Osteocyte (in vitro differentiated cells): ENCODE measurements at regions not wholly inside any gene's neighbourhood (a gene's known extent, or its start where the extent isn't known, plus 50 kb on each side); places are given as distances from the start of the nearest gene placed in this dataset.

ENCODE experiments used
- DNase-seq: peaks from one replicate; pipeline ENCODE4 v3.0.0; 2021; ENCODE audit warnings: mixed read lengths; ENCODE audit not compliant: unreplicated experiment; ENCODE audit errors: extremely low spot score
- H3K27ac Mint-ChIP-seq: one replicate; pipeline ENCODE4 v1.8.0; 2021; ENCODE audit warnings: mild to moderate bottlenecking, mixed read lengths; ENCODE audit not compliant: unreplicated experiment
- H3K27me3 Mint-ChIP-seq: one replicate; pipeline ENCODE4 v1.8.0; 2021; ENCODE audit warnings: mixed read lengths; ENCODE audit not compliant: unreplicated experiment
- H3K36me3 Mint-ChIP-seq: one replicate; pipeline ENCODE4 v1.8.0; 2021; ENCODE audit warnings: mixed read lengths; ENCODE audit not compliant: unreplicated experiment
- H3K4me1 Mint-ChIP-seq: one replicate; pipeline ENCODE4 v1.8.0; 2021; ENCODE audit warnings: mixed read lengths; ENCODE audit not compliant: unreplicated experiment
- H3K4me3 Mint-ChIP-seq: one replicate; pipeline ENCODE4 v1.8.0; 2021; ENCODE audit warnings: mild to moderate bottlenecking, moderate library complexity, mixed read lengths; ENCODE audit not compliant: unreplicated experiment
- H3K9me3 Mint-ChIP-seq: one replicate; pipeline ENCODE4 v1.8.0; 2021; ENCODE audit warnings: mixed read lengths; ENCODE audit not compliant: unreplicated experiment
- TF ChIP-seq, protein P1 (sequence below): fragments of 200-600 bp; sonication (generic); IDR thresholded peaks from 2 replicates; pipeline ENCODE4 v1.5.0; 2021; ENCODE audit warnings: antibody characterized with exemption, mild to moderate bottlenecking, moderate library complexity

DNA sequence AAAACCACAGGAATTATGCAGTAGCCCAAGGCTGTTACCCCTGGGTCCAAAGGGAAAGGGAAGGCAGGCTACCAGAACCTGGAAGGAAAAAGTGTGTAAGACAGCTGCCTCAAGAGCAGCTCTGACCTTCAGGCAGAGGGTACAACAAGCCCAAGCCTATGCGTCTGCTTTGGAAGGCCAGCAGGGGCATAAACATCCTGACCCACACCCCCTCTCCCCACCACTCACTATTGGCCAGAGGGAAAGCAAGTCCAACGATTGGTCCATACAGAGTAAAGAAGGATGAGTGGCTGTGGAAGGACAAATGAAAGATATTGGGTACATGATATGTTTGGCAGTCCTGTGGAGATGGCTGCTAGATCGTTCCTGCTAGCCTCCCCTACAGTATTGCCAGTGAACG is 227.6 kb upstream of the HNRNPA3 start:
- peaks cover 14% of the 10 kb centered on the region for H3K27me3 Mint-ChIP-seq
- no peak overlapping the region for H3K27ac Mint-ChIP-seq
- no peaks in the 10 kb centered on the region for H3K36me3 Mint-ChIP-seq
- no peaks in the 10 kb centered on the region for H3K9me3 Mint-ChIP-seq
- TF ChIP-seq, protein P1, sequence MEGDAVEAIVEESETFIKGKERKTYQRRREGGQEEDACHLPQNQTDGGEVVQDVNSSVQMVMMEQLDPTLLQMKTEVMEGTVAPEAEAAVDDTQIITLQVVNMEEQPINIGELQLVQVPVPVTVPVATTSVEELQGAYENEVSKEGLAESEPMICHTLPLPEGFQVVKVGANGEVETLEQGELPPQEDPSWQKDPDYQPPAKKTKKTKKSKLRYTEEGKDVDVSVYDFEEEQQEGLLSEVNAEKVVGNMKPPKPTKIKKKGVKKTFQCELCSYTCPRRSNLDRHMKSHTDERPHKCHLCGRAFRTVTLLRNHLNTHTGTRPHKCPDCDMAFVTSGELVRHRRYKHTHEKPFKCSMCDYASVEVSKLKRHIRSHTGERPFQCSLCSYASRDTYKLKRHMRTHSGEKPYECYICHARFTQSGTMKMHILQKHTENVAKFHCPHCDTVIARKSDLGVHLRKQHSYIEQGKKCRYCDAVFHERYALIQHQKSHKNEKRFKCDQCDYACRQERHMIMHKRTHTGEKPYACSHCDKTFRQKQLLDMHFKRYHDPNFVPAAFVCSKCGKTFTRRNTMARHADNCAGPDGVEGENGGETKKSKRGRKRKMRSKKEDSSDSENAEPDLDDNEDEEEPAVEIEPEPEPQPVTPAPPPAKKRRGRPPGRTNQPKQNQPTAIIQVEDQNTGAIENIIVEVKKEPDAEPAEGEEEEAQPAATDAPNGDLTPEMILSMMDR, result no peak
- no peak overlapping the region for H3K4me3 Mint-ChIP-seq
- DNase-seq, result no peak
- H3K4me1 Mint-ChIP-seq, result no peaks in the 10 kb centered on the region

GRCh38 chr2:176985871-176986270 is 226.7 kb upstream of the HNRNPA3 start:
- Mint-ChIP-seq H3K9me3 (no peaks in the 10 kb centered on the region), H3K27me3 (peaks cover 11% of the 10 kb centered on the region), H3K4me3 (no peak overlapping the region), H3K4me1 (no peaks in the 10 kb centered on the region), H3K36me3 (no peaks in the 10 kb centered on the region), H3K27ac (no peak overlapping the region)
- no peak for DNase-seq
- TF ChIP-seq, protein P1, result no peak

DNA sequence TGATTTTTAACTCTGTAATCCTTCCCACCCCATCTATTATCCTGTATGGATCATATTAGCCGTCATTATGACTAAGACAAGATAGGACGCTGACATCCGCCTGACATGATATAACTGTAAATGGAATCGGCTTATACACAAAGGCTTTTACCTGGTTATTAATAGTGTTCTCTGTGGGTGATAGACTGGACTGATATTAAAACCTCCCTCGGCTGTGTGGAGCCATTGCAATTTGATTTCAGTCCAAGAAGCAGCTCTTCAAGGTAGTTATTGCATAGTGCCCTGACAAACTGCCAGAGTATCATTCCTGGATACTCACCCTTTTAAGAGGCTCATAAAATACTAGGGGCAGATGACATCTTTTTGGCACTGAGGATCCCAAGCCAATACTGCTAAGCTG is 226.1 kb upstream of the HNRNPA3 start:
- H3K4me3 Mint-ChIP-seq, result no peak overlapping the region
- DNase-seq, result no peak
- H3K27ac Mint-ChIP-seq, result no peak overlapping the region
- no peaks in the 10 kb centered on the region for H3K9me3 Mint-ChIP-seq
- TF ChIP-seq, protein P1, result no peak
- H3K4me1 Mint-ChIP-seq, result no peaks in the 10 kb centered on the region
- no peaks in the 10 kb centered on the region for H3K36me3 Mint-ChIP-seq
- H3K27me3 Mint-ChIP-seq, result peaks cover 9% of the 10 kb centered on the region

DNA sequence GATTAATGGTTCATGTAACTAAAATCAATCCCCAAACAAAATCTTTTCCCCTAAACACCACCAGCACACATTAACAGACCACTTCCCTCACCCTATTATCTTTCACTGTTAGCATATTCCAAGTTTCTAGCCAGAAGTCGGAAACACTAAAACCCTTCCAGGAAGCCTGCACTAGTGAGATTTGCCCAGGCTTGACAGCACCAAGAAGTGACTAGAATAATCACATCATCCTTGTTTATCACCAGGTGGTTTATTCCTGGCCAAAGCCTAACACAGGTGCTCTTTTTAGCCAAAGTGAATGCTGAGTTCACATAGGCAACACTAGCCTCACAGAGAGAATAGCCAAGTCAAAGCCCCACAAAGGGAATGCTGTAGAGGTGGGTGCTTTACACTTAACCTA is 221.2 kb upstream of the HNRNPA3 start:
- TF ChIP-seq, protein P1, result no peak
- Mint-ChIP-seq H3K4me3 (no peak overlapping the region), H3K36me3 (no peaks in the 10 kb centered on the region), H3K9me3 (no peaks in the 10 kb centered on the region), H3K27ac (no peak overlapping the region), H3K4me1 (no peaks in the 10 kb centered on the region), H3K27me3 (peaks cover 3% of the 10 kb centered on the region)
- DNase-seq, result no peak

GRCh38 chr2:176997074-176997791 is 215.4 kb upstream of the HNRNPA3 start:
- TF ChIP-seq, protein P1, result no peak
- H3K4me3 Mint-ChIP-seq, result no peak overlapping the region
- H3K27ac Mint-ChIP-seq, result no peak overlapping the region
- no peaks in the 10 kb centered on the region for H3K4me1 Mint-ChIP-seq
- no peaks in the 10 kb centered on the region for H3K27me3 Mint-ChIP-seq
- H3K36me3 Mint-ChIP-seq, result no peaks in the 10 kb centered on the region
- no peaks in the 10 kb centered on the region for H3K9me3 Mint-ChIP-seq
- DNase-seq, result no peak
